ENCODE measurements at regions not wholly inside any gene's neighbourhood (a gene's known extent, or its start where the extent isn't known, plus 50 kb on each side); places are given as distances from the start of the nearest gene placed in this dataset.
"Not testable (repeated sequence)": the region's sequence is repeated elsewhere in the genome, so short reads cannot be mapped to it uniquely, and the experiment has no call there.

DNA sequence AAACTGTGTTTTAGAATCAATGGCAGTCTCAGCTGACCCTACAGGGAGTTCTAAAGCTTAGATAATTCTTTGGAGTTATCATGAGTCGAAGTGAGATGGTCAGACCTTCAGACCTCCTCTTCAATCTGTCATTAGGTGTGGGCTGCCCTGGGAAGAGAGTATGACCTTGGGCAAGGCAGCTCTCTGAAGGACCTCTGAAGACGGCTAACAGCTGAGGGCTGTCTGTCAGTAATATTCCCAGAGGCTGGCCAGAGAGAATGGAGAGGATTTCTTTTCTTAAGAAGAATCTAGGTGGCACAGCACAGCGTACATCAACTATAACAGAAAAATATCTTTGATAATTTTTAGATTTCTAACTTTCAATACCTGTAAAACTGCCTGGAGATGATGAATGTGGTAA lies 379.4 kb downstream of the ZNF674 start:
- H3K4me3 ChIP-seq = no peak overlapping the region
- H3K36me3 ChIP-seq = no peaks in the 10 kb centered on the region
- no peak for TF ChIP-seq POLR2AphosphoS5 (IDR thresholded peaks at IDR 0.05; ENCODE audit: insufficient read depth in 1 of 2, low read depth in 1 of 2)
- no peak for TF ChIP-seq CTCF (IDR thresholded peaks at IDR 0.05)
- TF ChIP-seq POLR2A (IDR thresholded peaks at IDR 0.05) = no peak
- no peak for DNase-seq (ENCODE audit: extremely low spot score in 2 of 2)
- no peak overlapping the region for H3K27ac ChIP-seq
- H3K9me3 ChIP-seq = no peaks in the 10 kb centered on the region
- intact Hi-C loops (cut with DNase I) = no loop called here
- H3K4me1 ChIP-seq = no peaks in the 10 kb centered on the region
- no peaks in the 10 kb centered on the region for H3K27me3 ChIP-seq

- H3K9me3 ChIP-seq = no peaks in the 10 kb centered on the region
- H3K4me1 ChIP-seq = no peaks in the 10 kb centered on the region
- DNase-seq (ENCODE audit: extremely low spot score in 2 of 2) = no peak
- H3K27me3 ChIP-seq = no peaks in the 10 kb centered on the region
- intact Hi-C loops (cut with DNase I) = no loop called here
- H3K36me3 ChIP-seq = no peaks in the 10 kb centered on the region
- no peak overlapping the region for H3K4me3 ChIP-seq
- no peak overlapping the region for H3K27ac ChIP-seq
- TF ChIP-seq POLR2A (IDR thresholded peaks at IDR 0.05) = no peak
- no peak for TF ChIP-seq CTCF (IDR thresholded peaks at IDR 0.05)
- no peak for TF ChIP-seq POLR2AphosphoS5 (IDR thresholded peaks at IDR 0.05; ENCODE audit: insufficient read depth in 1 of 2, low read depth in 1 of 2)
These were observed 379.8 kb downstream of the ZNF674 start for GRCh38 chrX:46165411-46165810.

DNA sequence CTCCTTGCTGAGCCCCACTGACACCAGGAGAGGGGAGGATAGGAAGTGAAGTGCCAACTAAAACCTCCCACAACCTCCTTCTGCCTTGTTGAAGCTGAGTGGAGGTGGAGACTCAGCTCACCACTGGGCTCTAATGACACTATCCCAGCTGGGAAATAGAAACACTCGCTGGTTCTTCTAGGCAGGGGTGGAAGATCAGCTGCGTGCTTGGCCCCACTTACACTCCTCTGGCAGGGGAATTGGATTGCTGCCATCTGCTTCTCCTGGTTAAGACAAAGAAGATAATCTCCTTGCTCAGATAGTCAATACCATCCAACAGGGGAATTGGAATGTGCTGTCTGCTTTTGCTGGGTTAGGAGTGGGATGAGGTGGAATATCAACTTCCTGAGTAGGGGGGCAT lies 392.5 kb downstream of the ZNF674 start:
- Histone ChIP-seq H3K27me3 (no peaks in the 10 kb centered on the region), H3K36me3 (no peaks in the 10 kb centered on the region), H3K4me3 (no peak overlapping the region), H3K9me3 (no peaks in the 10 kb centered on the region), H3K27ac (no peak overlapping the region), H3K4me1 (no peaks in the 10 kb centered on the region)
- TF ChIP-seq POLR2AphosphoS5 (IDR thresholded peaks at IDR 0.05; ENCODE audit: insufficient read depth in 1 of 2, low read depth in 1 of 2) (no peak), POLR2A (IDR thresholded peaks at IDR 0.05) (no peak), CTCF (IDR thresholded peaks at IDR 0.05) (no peak)
- intact Hi-C loops (cut with DNase I) = no loop called here
- no peak for DNase-seq (ENCODE audit: extremely low spot score in 2 of 2)

DNA sequence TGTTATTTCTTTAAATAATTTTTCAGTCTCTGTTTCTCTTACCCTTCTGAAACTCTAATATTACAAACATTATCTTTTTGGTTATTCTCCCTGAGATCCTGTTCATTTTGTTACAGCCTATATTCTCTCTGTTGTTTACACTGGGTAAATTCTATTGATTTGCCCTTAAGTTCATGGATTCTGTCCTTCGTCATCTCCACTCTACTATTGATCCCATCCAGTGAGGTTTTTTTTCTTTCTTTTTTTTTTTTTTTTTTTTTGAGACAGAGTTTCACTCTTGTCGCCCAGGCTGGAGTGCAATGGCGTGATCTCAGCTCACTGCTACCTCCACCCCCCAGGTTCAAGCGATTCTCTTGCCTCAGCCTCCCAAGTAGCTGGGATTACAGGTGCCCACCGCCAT lies 393.9 kb downstream of the ZNF674 start:
- H3K27me3 ChIP-seq; DNase-seq (ENCODE audit: extremely low spot score in 2 of 2); H3K27ac ChIP-seq; H3K36me3 ChIP-seq; intact Hi-C loops (cut with DNase I); H3K4me1 ChIP-seq; H3K4me3 ChIP-seq; H3K9me3 ChIP-seq: not testable (repeated sequence)

DNA sequence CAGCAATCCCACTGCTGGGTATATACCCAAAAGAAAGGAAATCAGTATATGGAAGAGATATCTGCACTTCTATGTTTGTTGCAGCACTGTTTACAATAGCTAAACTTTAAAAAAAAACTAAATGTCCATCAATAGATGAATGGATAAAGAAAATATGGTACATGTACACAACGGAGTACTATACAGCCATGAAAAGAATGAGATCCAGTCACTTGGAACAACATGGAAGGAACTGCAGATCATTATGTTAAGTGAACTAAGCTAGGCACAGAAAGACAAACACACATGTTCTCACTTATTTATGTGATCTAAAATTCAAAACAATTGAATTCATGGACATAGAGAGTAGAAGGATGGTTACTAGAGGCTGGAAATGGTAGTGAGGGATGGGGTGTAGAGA lies 400.7 kb downstream of the ZNF674 start:
- TF ChIP-seq POLR2AphosphoS5 (IDR thresholded peaks at IDR 0.05; ENCODE audit: insufficient read depth in 1 of 2, low read depth in 1 of 2) (no peak), POLR2A (IDR thresholded peaks at IDR 0.05) (no peak), CTCF (IDR thresholded peaks at IDR 0.05) (no peak)
- intact Hi-C loops (cut with DNase I) = no loop called here
- Histone ChIP-seq H3K27me3 (no peaks in the 10 kb centered on the region), H3K4me1 (no peaks in the 10 kb centered on the region), H3K4me3 (no peak overlapping the region), H3K9me3 (no peaks in the 10 kb centered on the region), H3K36me3 (no peaks in the 10 kb centered on the region), H3K27ac (no peak overlapping the region)
- no peak for DNase-seq (ENCODE audit: extremely low spot score in 2 of 2)

DNA sequence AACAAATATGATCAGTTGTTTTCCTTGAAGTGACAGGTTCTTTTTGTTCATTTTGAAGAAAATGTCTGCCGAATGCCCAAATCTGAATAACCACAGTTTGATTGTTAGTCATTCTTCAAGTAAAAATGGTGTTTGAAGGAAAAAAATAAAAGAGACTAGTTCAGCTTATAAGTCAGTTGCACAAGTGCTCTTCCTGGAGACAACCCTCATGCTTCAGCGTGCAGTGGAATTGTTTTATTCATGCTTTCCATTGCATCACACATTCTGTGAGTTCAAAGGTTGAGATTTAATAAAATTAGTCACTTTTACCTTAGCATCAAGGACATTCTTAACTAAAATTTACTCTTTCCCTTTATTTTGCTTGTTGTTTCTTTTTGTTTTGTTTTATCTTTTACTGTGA lies 404.9 kb downstream of the ZNF674 start:
- Histone ChIP-seq H3K27me3 (no peaks in the 10 kb centered on the region), H3K4me3 (no peak overlapping the region), H3K9me3 (no peaks in the 10 kb centered on the region), H3K27ac (no peak overlapping the region), H3K36me3 (no peaks in the 10 kb centered on the region), H3K4me1 (no peaks in the 10 kb centered on the region)
- TF ChIP-seq CTCF (IDR thresholded peaks at IDR 0.05) (no peak), POLR2AphosphoS5 (IDR thresholded peaks at IDR 0.05; ENCODE audit: insufficient read depth in 1 of 2, low read depth in 1 of 2) (no peak), POLR2A (IDR thresholded peaks at IDR 0.05) (no peak)
- DNase-seq (ENCODE audit: extremely low spot score in 2 of 2) = no peak
- intact Hi-C loops (cut with DNase I) = no loop called here
